Upper lobe of right lung (tissue), 1 donor: ENCODE measurements at regions not wholly inside any gene's neighbourhood (a gene's known extent, or its start where the extent isn't known, plus 50 kb on each side); places are given as distances from the start of the nearest gene placed in this dataset.
"Not testable (repeated sequence)": the region's sequence is repeated elsewhere in the genome, so short reads cannot be mapped to it uniquely, and the experiment has no call there.

Experiments used
- ATAC-seq: fragments of 200-7000 bp; cut with Tn5 transposase; one replicate; pipeline ENCODE4 v1.9.1; 2020; ENCODE audit warnings: mild to moderate bottlenecking, moderate library complexity
- DNase-seq: peaks from one replicate; pipeline ENCODE4 v3.0.0-alpha.2; 2020
- H3K27ac ChIP-seq: fragments of 200-600 bp; one replicate; pipeline ENCODE4 v1.8.0; 2022
- H3K27me3 ChIP-seq: fragments of 200-600 bp; one replicate; pipeline ENCODE4 v1.8.0; 2022; ENCODE audit warnings: mild to moderate bottlenecking
- H3K36me3 ChIP-seq: fragments of 200-600 bp; one replicate; pipeline ENCODE4 v1.8.0; 2022
- H3K4me1 ChIP-seq: fragments of 200-600 bp; one replicate; pipeline ENCODE4 v1.8.0; 2022
- H3K4me3 ChIP-seq: fragments of 200-600 bp; one replicate; pipeline ENCODE4 v1.8.0; 2022; ENCODE audit warnings: mild to moderate bottlenecking
- H3K9me3 ChIP-seq: fragments of 200-600 bp; one replicate; pipeline ENCODE4 v1.8.0; 2022
- CTCF ChIP-seq: fragments of 200-600 bp; IDR thresholded peaks from one replicate; pipeline ENCODE4 v1.8.0; 2022; ENCODE audit warnings: antibody characterized with exemption
- intact Hi-C: fragments of 100-400 bp; cut with DNase I; formaldehyde crosslinking; loops from one replicate; pipeline ENCODE4 v1.11.0; 2022
- donor health status: DM: no; HTN: yes; CAD: no; lungs with severe emphysema.

- ATAC-seq, intact Hi-C loops, H3K36me3 ChIP-seq, H3K27ac ChIP-seq, H3K4me3 ChIP-seq, H3K9me3 ChIP-seq, DNase-seq, H3K27me3 ChIP-seq, H3K4me1 ChIP-seq: not testable (repeated sequence)
Measured at GRCh38 chr20:18876394-18876793, 62.8 kb downstream of the SCP2D1 start.

GRCh38 chr20:18879262-18879661, 65.7 kb downstream of the SCP2D1 start:
- no peaks in the 10 kb centered on the region for H3K36me3 ChIP-seq
- no peak overlapping the region for H3K27ac ChIP-seq
- H3K4me1 ChIP-seq = no peaks in the 10 kb centered on the region
- no peaks in the 10 kb centered on the region for H3K27me3 ChIP-seq
- ATAC-seq (no peak), DNase-seq (no peak)
- TF ChIP-seq CTCF = no peak
- intact Hi-C loops = no loop called here
- H3K4me3 ChIP-seq = no peak overlapping the region
- H3K9me3 ChIP-seq = peaks cover 5% of the 10 kb centered on the region

- intact Hi-C loops = no loop called here
- no peaks in the 10 kb centered on the region for H3K4me1 ChIP-seq
- no peak for TF ChIP-seq CTCF
Measured at GRCh38 chr20:18886756-18887155, 73.2 kb downstream of the SCP2D1 start.

GRCh38 chr20:18901980-18902737, 88.6 kb downstream of the SCP2D1 start:
- no peaks in the 10 kb centered on the region for H3K36me3 ChIP-seq
- H3K9me3 ChIP-seq = no peaks in the 10 kb centered on the region
- intact Hi-C loops = no loop called here
- no peaks in the 10 kb centered on the region for H3K4me1 ChIP-seq
- no peak for DNase-seq
- ATAC-seq = no peak
- TF ChIP-seq CTCF = no peak
- no peak overlapping the region for H3K4me3 ChIP-seq
- H3K27ac ChIP-seq = no peak overlapping the region
- H3K27me3 ChIP-seq = no peaks in the 10 kb centered on the region

More at GRCh38 chr20:18886756-18887155, 73.2 kb downstream of the SCP2D1 start:
- Histone ChIP-seq H3K4me3 (no peak overlapping the region), H3K27ac (no peak overlapping the region), H3K27me3 (no peaks in the 10 kb centered on the region), H3K9me3 (no peaks in the 10 kb centered on the region), H3K36me3 (no peaks in the 10 kb centered on the region)
- no peak for ATAC-seq
- no peak for DNase-seq

GRCh38 chr20:18904192-18904591, 90.6 kb downstream of the SCP2D1 start:
- Histone ChIP-seq H3K27ac (no peak overlapping the region), H3K4me1 (no peaks in the 10 kb centered on the region), H3K9me3 (no peaks in the 10 kb centered on the region), H3K4me3 (no peak overlapping the region), H3K27me3 (no peaks in the 10 kb centered on the region), H3K36me3 (no peaks in the 10 kb centered on the region)
- DNase-seq = no peak
- intact Hi-C loops = no loop called here
- ATAC-seq = no peak
- TF ChIP-seq CTCF = no peak

- intact Hi-C loops = no loop called here
- ATAC-seq (no peak), DNase-seq (no peak)
- Histone ChIP-seq H3K27me3 (no peaks in the 10 kb centered on the region), H3K4me3 (no peak overlapping the region), H3K36me3 (no peaks in the 10 kb centered on the region), H3K27ac (no peak overlapping the region), H3K9me3 (no peaks in the 10 kb centered on the region), H3K4me1 (no peaks in the 10 kb centered on the region)
- TF ChIP-seq CTCF = peak; percentile 30
Measured at GRCh38 chr20:18904624-18905023, 91.0 kb downstream of the SCP2D1 start.
